ENCODE measurements at regions not wholly inside any gene's neighbourhood (a gene's known extent, or its start where the extent isn't known, plus 50 kb on each side); places are given as distances from the start of the nearest gene placed in this dataset.

GRCh38 chr11:70871881-70872280 is 380.5 kb downstream of the SHANK2 start:
- no peak overlapping the region for H3K4me3 ChIP-seq (ENCODE audit: low read depth, low read length)
- no peak for DNase-seq (ENCODE audit: low read depth)
- TF ChIP-seq CTCF (IDR thresholded peaks at IDR 0.05; ENCODE audit: insufficient read depth, low read depth, low read length, missing control alignments), result no peak

- H3K4me3 ChIP-seq (ENCODE audit: low read depth, low read length), result no peak overlapping the region
- no peak for TF ChIP-seq CTCF (IDR thresholded peaks at IDR 0.05; ENCODE audit: insufficient read depth, low read depth, low read length, missing control alignments)
- DNase-seq (ENCODE audit: low read depth), result no peak
Observed at GRCh38 chr11:70872299-70872698, 380.1 kb downstream of the SHANK2 start.

- no peak for TF ChIP-seq CTCF (IDR thresholded peaks at IDR 0.05; ENCODE audit: insufficient read depth, low read depth, low read length, missing control alignments)
- H3K4me3 ChIP-seq (ENCODE audit: low read depth, low read length), result no peak overlapping the region
- no peak for DNase-seq (ENCODE audit: low read depth)
Observed at GRCh38 chr11:70872955-70873735, 379.2 kb downstream of the SHANK2 start.

GRCh38 chr11:70873736-70874412 is 378.5 kb downstream of the SHANK2 start:
- no peak for TF ChIP-seq CTCF (IDR thresholded peaks at IDR 0.05; ENCODE audit: insufficient read depth, low read depth, low read length, missing control alignments)
- H3K4me3 ChIP-seq (ENCODE audit: low read depth, low read length), result no peak overlapping the region
- no peak for DNase-seq (ENCODE audit: low read depth)

GRCh38 chr11:70876685-70877084 is 375.7 kb downstream of the SHANK2 start:
- no peak for TF ChIP-seq CTCF (IDR thresholded peaks at IDR 0.05; ENCODE audit: insufficient read depth, low read depth, low read length, missing control alignments)
- no peak overlapping the region for H3K4me3 ChIP-seq (ENCODE audit: low read depth, low read length)
- DNase-seq (ENCODE audit: low read depth), result no peak

- no peak overlapping the region for H3K4me3 ChIP-seq (ENCODE audit: low read depth, low read length)
- DNase-seq (ENCODE audit: low read depth), result no peak
- TF ChIP-seq CTCF (IDR thresholded peaks at IDR 0.05; ENCODE audit: insufficient read depth, low read depth, low read length, missing control alignments), result no peak
Observed at GRCh38 chr11:70877151-70877550, 375.2 kb downstream of the SHANK2 start.

All from GM12865 (cell line).